ENCODE measurements at regions not wholly inside any gene's neighbourhood (a gene's known extent, or its start where the extent isn't known, plus 50 kb on each side); places are given as distances from the start of the nearest gene placed in this dataset.

- no peaks in the 10 kb centered on the region for H3K9me3 ChIP-seq
- no peak overlapping the region for H3K4me2 ChIP-seq
- ChIA-PET CTCF (no interaction called here), POLR2A (no interaction called here)
- H2AFZ ChIP-seq (ENCODE audit: low read depth), result no peak overlapping the region
- WGBS (ENCODE audit: low lambda C conversion rate), result 8% methylated on average over 2 of the region's 2 CpGs
- no peaks in the 10 kb centered on the region for H3K27me3 ChIP-seq (ENCODE audit: insufficient read depth)
- no peaks in the 10 kb centered on the region for H4K20me1 ChIP-seq (ENCODE audit: insufficient read depth)
- no peaks in the 10 kb centered on the region for H3K9me2 ChIP-seq
- no peaks in the 10 kb centered on the region for H3K79me2 ChIP-seq (ENCODE audit: insufficient read depth)
- TF ChIP-seq GATA2 (CRISPR knock-in tag; IDR thresholded peaks at IDR 0.05) (no peak), IRF3 (IDR thresholded peaks at IDR 0.05; ENCODE audit: low read depth, low read length) (no peak), USF2 (IDR thresholded peaks at IDR 0.05; ENCODE audit: borderline replicate concordance, low read depth, low read length) (no peak), USF1 (IDR thresholded peaks at IDR 0.05; ENCODE audit: borderline replicate concordance, low read depth) (no peak), YY1 (IDR thresholded peaks at IDR 0.05; ENCODE audit: low read depth) (no peak), FOSL2 (IDR thresholded peaks at IDR 0.05; ENCODE audit: borderline replicate concordance, low read depth) (no peak), RFX5 (IDR thresholded peaks at IDR 0.05; ENCODE audit: low read length) (no peak), FOXJ3 (CRISPR knock-in tag; IDR thresholded peaks at IDR 0.05) (no peak)
- no peak for DNase-seq
- H3K9ac ChIP-seq, result no peak overlapping the region
- H3K36me3 ChIP-seq (replicated peaks in 1 of 2; ENCODE audit: control insufficient read depth in 1 of 2, insufficient read depth in 2 of 2, low read length in 1 of 2), result no peaks in the 10 kb centered on the region
- no peak overlapping the region for H3K4me3 ChIP-seq (ENCODE audit: low read depth in 2 of 2, low read length in 1 of 2)
- no peaks in the 10 kb centered on the region for H3F3A ChIP-seq (replicated peaks; ENCODE audit: insufficient read depth)
- H3K27ac ChIP-seq (ENCODE audit: low read depth in 2 of 2, low read length in 1 of 2), result no peak overlapping the region
- no peaks in the 10 kb centered on the region for H3K4me1 ChIP-seq (ENCODE audit: control insufficient read depth in 1 of 2, insufficient read depth in 2 of 2, low read depth in 1 of 2, low read length in 1 of 2)
Measured at GRCh38 chr2:194549387-194549786, 1107.6 kb upstream of the SLC39A10 start.

- no peaks in the 10 kb centered on the region for H3K9me3 ChIP-seq
- TF ChIP-seq, protein P1, sequence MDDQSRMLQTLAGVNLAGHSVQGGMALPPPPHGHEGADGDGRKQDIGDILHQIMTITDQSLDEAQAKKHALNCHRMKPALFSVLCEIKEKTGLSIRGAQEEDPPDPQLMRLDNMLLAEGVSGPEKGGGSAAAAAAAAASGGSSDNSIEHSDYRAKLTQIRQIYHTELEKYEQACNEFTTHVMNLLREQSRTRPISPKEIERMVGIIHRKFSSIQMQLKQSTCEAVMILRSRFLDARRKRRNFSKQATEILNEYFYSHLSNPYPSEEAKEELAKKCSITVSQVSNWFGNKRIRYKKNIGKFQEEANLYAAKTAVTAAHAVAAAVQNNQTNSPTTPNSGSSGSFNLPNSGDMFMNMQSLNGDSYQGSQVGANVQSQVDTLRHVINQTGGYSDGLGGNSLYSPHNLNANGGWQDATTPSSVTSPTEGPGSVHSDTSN (IDR thresholded peaks at IDR 0.05), result no peak
- TF ChIP-seq GATA2 (CRISPR knock-in tag; IDR thresholded peaks at IDR 0.05) (no peak), RAD21 (IDR thresholded peaks at IDR 0.05; ENCODE audit: low read length) (peak; percentile 50), FOXJ3 (CRISPR knock-in tag; IDR thresholded peaks at IDR 0.05) (no peak), JUND (IDR thresholded peaks at IDR 0.05) (no peak), ZBTB33 (IDR thresholded peaks at IDR 0.05; ENCODE audit: borderline replicate concordance, low read depth) (no peak), CTCF (IDR thresholded peaks at IDR 0.05) (peak; percentile 53)
- H3F3A ChIP-seq (replicated peaks; ENCODE audit: insufficient read depth), result no peaks in the 10 kb centered on the region
- H3K27ac ChIP-seq (ENCODE audit: low read depth in 2 of 2, low read length in 1 of 2), result no peak overlapping the region
- no peaks in the 10 kb centered on the region for H3K36me3 ChIP-seq (replicated peaks in 1 of 2; ENCODE audit: control insufficient read depth in 1 of 2, insufficient read depth in 2 of 2, low read length in 1 of 2)
- H3K9me2 ChIP-seq, result no peaks in the 10 kb centered on the region
- no peaks in the 10 kb centered on the region for H3K4me1 ChIP-seq (ENCODE audit: control insufficient read depth in 1 of 2, insufficient read depth in 2 of 2, low read depth in 1 of 2, low read length in 1 of 2)
- no peaks in the 10 kb centered on the region for H4K20me1 ChIP-seq (ENCODE audit: insufficient read depth)
- H2AFZ ChIP-seq (ENCODE audit: low read depth), result no peak overlapping the region
- no peak for DNase-seq
- H3K27me3 ChIP-seq (ENCODE audit: insufficient read depth), result no peaks in the 10 kb centered on the region
- H3K9ac ChIP-seq, result no peak overlapping the region
- CTCF ChIA-PET, result interaction anchor here (0.6 to 1.2 kb wide), 5 partner anchors 549 to 1114 kb away, joined by 3 to 4 read pairs (median 3); no protein-coding TSS in a partner anchor
- POLR2A ChIA-PET, result no interaction called here
- H3K79me2 ChIP-seq (ENCODE audit: insufficient read depth), result no peaks in the 10 kb centered on the region
- H3K4me2 ChIP-seq, result no peak overlapping the region
- 2% methylated on average over 1 of the region's 1 CpG for whole genome bisulfite sequencing (ENCODE audit: low lambda C conversion rate)
- no peak overlapping the region for H3K4me3 ChIP-seq (ENCODE audit: low read depth in 2 of 2, low read length in 1 of 2)
Measured at GRCh38 chr2:194545978-194546377, 1111.0 kb upstream of the SLC39A10 start.
